K562 (cell line): ENCODE measurements at regions not wholly inside any gene's neighbourhood (a gene's known extent, or its start where the extent isn't known, plus 50 kb on each side); places are given as distances from the start of the nearest gene placed in this dataset.

ENCODE experiments used
- ATAC-seq: fragments of 200-7000 bp; cut with Tn5 transposase; 3 replicates; pipeline ENCODE4 v1.9.1; 2020; ENCODE audit warnings: moderate library complexity
- BruUV-seq: library from RNA; stranded (reverse); fragments of 400-500 nt; replicated peaks from 2 replicates; lab custom pipeline; 2021; lab: Mats Ljungman, UMichigan
- CTCF ChIA-PET: fragments of 300-600 bp; formaldehyde crosslinking; extraction: SDS; loops from one replicate; lab custom pipeline; 2021; ENCODE audit warnings: low intra/inter-chr PET ratio; lab: Yijun Ruan, JAX
- POLR2A ChIA-PET: fragments of 300-600, 350-650 bp; sonication (Branson Sonifier 250); formaldehyde crosslinking; extraction: SDS; loops from one replicate; lab custom pipeline; 2021; ENCODE audit warnings: antibody characterized with exemption, inconsistent platforms; lab: Yijun Ruan, JAX
- DNase-seq, 4 experiments: peaks; one replicate each; pipeline versions ENCODE4 v3.0.0 to v3.0.0-alpha.2; 2011 to 2018; ENCODE audit warnings: low spot score in 3 of 4, mixed read lengths in 3 of 4; ENCODE audit errors: extremely low read depth in 1 of 4
- FAIRE-seq: peaks from 2 replicates; lab custom pipeline; 2011; peaks lifted over from hg19 to GRCh38; lab: Jason Lieb, UNC
- H2AFZ ChIP-seq: 2 replicates; pipeline ENCODE4 v1.6.0; 2011; ENCODE audit warnings: low read depth, low read length, control low read depth, inconsistent platforms
- H3K27ac ChIP-seq: fragments of 200-600 bp; 3 replicates; pipeline ENCODE4 v1.8.0; 2011; ENCODE audit warnings: low read depth, mild to moderate bottlenecking, control low read depth, inconsistent platforms, low read length, moderate library complexity, mixed read lengths; ENCODE audit errors: extremely low read depth
- H3K27me3 ChIP-seq, 2 experiments: fragments of 300-600 bp in 1 of 2; 2 replicates in 1 of 2; 3 replicates in 1 of 2; pipeline versions ENCODE4 v1.6.0 to v1.8.0; 2011; ENCODE audit warnings: inconsistent platforms in 2 of 2, low read length in 2 of 2, mild to moderate bottlenecking in 1 of 2, mixed read lengths in 1 of 2, moderate library complexity in 1 of 2; ENCODE audit not compliant: control insufficient read depth in 2 of 2, insufficient read depth in 2 of 2
- H3K36me3 ChIP-seq: fragments of 300-600 bp; 3 replicates; pipeline ENCODE4 v1.8.0; 2011; ENCODE audit warnings: mild to moderate bottlenecking, low read length, inconsistent platforms; ENCODE audit not compliant: control insufficient read depth, insufficient read depth
- H3K4me1 ChIP-seq, 2 experiments: fragments of 200-600 bp in 1 of 2; replicated peaks in 1 of 2; 2 replicates in 1 of 2; 3 replicates in 1 of 2; pipeline versions ENCODE4 v1.5.1 to v1.8.0; 2011; ENCODE audit warnings: inconsistent platforms in 2 of 2, low read length in 2 of 2, mild to moderate bottlenecking in 1 of 2, mixed read lengths in 1 of 2, moderate library complexity in 1 of 2; ENCODE audit not compliant: control insufficient read depth in 2 of 2, insufficient read depth in 2 of 2
- H3K4me2 ChIP-seq: 2 replicates; pipeline ENCODE4 v1.6.1; 2011; ENCODE audit warnings: low read length, control low read depth, inconsistent platforms, mixed read lengths; ENCODE audit not compliant: insufficient read depth
- H3K4me3 ChIP-seq: fragments of 200-600 bp; sonication (generic), shearing (Covaris generic); 2 replicates; pipeline ENCODE4 v1.5.1; 2016; ENCODE audit warnings: control low read depth, inconsistent platforms
- H3K79me2 ChIP-seq: fragments of 200-600 bp; 3 replicates; pipeline ENCODE4 v1.8.0; 2011; ENCODE audit warnings: low read length, inconsistent platforms; ENCODE audit not compliant: control insufficient read depth, insufficient read depth
- H3K9ac ChIP-seq, 2 experiments: 2 replicates each; pipeline versions ENCODE4 v1.6.0 to v1.6.1; 2011; ENCODE audit warnings: low read depth in 2 of 2, low read length in 2 of 2, control low read depth in 1 of 2, inconsistent platforms in 1 of 2, mild to moderate bottlenecking in 1 of 2, mixed read lengths in 1 of 2; ENCODE audit not compliant: insufficient read depth in 1 of 2
- H3K9me1 ChIP-seq: one replicate; pipeline ENCODE4 v1.6.0; 2011; ENCODE audit warnings: inconsistent platforms, mild to moderate bottlenecking, low read length, moderate library complexity; ENCODE audit not compliant: control insufficient read depth, insufficient read depth
- H3K9me3 ChIP-seq: replicated peaks from 2 replicates; pipeline ENCODE4 v1.5.1; 2011; ENCODE audit warnings: low read depth, low read length, inconsistent platforms; ENCODE audit not compliant: control insufficient read depth, insufficient read depth
- H4K20me1 ChIP-seq: replicated peaks from 2 replicates; pipeline ENCODE4 v1.6.1; 2011; ENCODE audit warnings: low read length, inconsistent platforms, mixed read lengths; ENCODE audit not compliant: control insufficient read depth, insufficient read depth
- EP400 ChIP-seq: fragments of 450-650 bp; IDR thresholded peaks from 2 replicates; pipeline ENCODE4 v1.6.1; 2017; ENCODE audit warnings: antibody characterized with exemption, mild to moderate bottlenecking, moderate library complexity
- ETV6 ChIP-seq, 3 experiments: fragments of 150-350 bp in 1 of 3; sonication (generic) in 1 of 3; formaldehyde crosslinking in 1 of 3; IDR thresholded peaks; 2 replicates each; pipeline versions ENCODE4 v1.6.1 to v1.8.0; 2014 to 2022; ENCODE audit warnings: borderline replicate concordance in 2 of 3, low read depth in 2 of 3, antibody characterized with exemption in 1 of 3, low read length in 1 of 3, mild to moderate bottlenecking in 1 of 3, missing genetic modification reagents in 1 of 3
- MEIS2 ChIP-seq: fragments of 450-650 bp; IDR thresholded peaks from 2 replicates; pipeline ENCODE4 v1.6.1; 2014; ENCODE audit warnings: mild to moderate bottlenecking; ENCODE audit not compliant: partially characterized antibody
- PRPF4 ChIP-seq: fragments of 200-400 bp; formaldehyde crosslinking; IDR thresholded peaks from one replicate; pipeline ENCODE4 v1.6.1; 2017; ENCODE audit warnings: low read length, low read depth, mild to moderate bottlenecking; ENCODE audit not compliant: insufficient read depth, poor library complexity, severe bottlenecking
- RCOR1 ChIP-seq, 2 experiments: IDR thresholded peaks; 2 replicates each; pipeline ENCODE4 v1.6.1; 2012; ENCODE audit warnings: low read depth in 2 of 2, low read length in 2 of 2, borderline replicate concordance in 1 of 2, improper control_type of control experiment in 1 of 2
- SETDB1 ChIP-seq: IDR thresholded peaks from one replicate; pipeline ENCODE4 v1.6.1; 2012; ENCODE audit warnings: low read length, control low read depth, inconsistent platforms
- SMAD4 ChIP-seq: fragments of 250-450 bp; sonication (Bioruptor Pico); conservative IDR thresholded peaks from 2 replicates; pipeline ENCODE4 v1.8.0; 2021; ENCODE audit warnings: inconsistent platforms, mild to moderate bottlenecking, moderate library complexity
- TAL1 ChIP-seq: fragments of 450-650 bp; IDR thresholded peaks from 2 replicates; pipeline ENCODE4 v1.6.1; 2016; ENCODE audit warnings: mild to moderate bottlenecking
- ZNF239 ChIP-seq: fragments of 250-450 bp; sonication (Bioruptor Pico); IDR thresholded peaks from 2 replicates; pipeline ENCODE4 v1.4.0; 2020; ENCODE audit warnings: mild to moderate bottlenecking
- WGBS: fragments of 100-300 bp; shearing (Covaris generic); methylation state at CpG from one replicate; pipeline ENCODE4 v1.1.6; 2016; ENCODE audit warnings: low coverage, mixed read lengths; ENCODE audit not compliant: insufficient coverage; ENCODE audit errors: missing lambda C conversion rate; 5-methylcytosine and 5-hydroxymethylcytosine counted together
- in situ Hi-C: fragments of 300-500 bp; cut with MboI; formaldehyde crosslinking; loops from 4 replicates; pipeline ENCODE4 v1.15.0; 2018; ENCODE audit warnings: inconsistent platforms, mixed read lengths
- intact Hi-C: fragments of 100-400 bp; cut with micrococcal nuclease; formaldehyde crosslinking; loops from 2 replicates; pipeline ENCODE4 v1.14.2; 2022
- TF ChIP-seq, protein P1 (sequence below): fragments of 450-650 bp; formaldehyde crosslinking; IDR thresholded peaks from 2 replicates; pipeline ENCODE4 v1.4.0; 2020; ENCODE audit warnings: mild to moderate bottlenecking
- TF ChIP-seq, protein P2 (sequence below), 2 experiments: fragments of 450-650 bp in 1 of 2; sonication (generic) in 1 of 2; formaldehyde crosslinking in 1 of 2; IDR thresholded peaks; 2 replicates each; pipeline versions ENCODE4 v1.7.1 to v1.9.0; 2016 to 2022; ENCODE audit warnings: inconsistent platforms in 1 of 2, mild to moderate bottlenecking in 1 of 2, missing genetic modification reagents in 1 of 2

DNA sequence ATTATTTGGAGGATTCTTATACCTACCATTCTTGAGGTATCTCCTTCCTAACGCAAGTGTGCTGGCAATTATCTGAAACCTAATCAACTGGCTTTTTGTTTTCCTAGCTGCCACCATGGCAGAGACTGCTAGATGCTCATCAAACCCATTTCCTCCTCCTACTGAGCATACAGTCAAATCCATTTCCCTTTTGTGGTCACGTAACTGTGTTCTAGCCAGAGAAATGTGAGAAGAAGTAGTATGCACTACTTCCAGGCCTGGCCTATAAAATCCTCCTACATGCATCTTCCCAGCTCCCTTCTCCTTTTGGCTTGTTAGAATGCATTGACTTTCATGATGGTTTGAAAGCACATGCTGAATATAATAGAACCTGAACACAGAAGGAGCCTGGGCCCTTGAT is 494.1 kb upstream of the MEIS1 start (continued):
- TF ChIP-seq ETV6 (IDR thresholded peaks at IDR 0.05; ENCODE audit: borderline replicate concordance in 1 of 2, low read depth in 2 of 2, low read length in 1 of 2) (no peak), ETV6 (CRISPR knock-in tag; IDR thresholded peaks at IDR 0.05; ENCODE audit: borderline replicate concordance) (no peak), SMAD4 (CRISPR knock-in tag) (no peak), SETDB1 (no peak), RCOR1 (IDR thresholded peaks at IDR 0.05; ENCODE audit: borderline replicate concordance in 1 of 2, low read depth in 2 of 2, low read length in 2 of 2) (no peak), ZNF239 (CRISPR knock-in tag) (no peak)
- TF ChIP-seq, protein P1, sequence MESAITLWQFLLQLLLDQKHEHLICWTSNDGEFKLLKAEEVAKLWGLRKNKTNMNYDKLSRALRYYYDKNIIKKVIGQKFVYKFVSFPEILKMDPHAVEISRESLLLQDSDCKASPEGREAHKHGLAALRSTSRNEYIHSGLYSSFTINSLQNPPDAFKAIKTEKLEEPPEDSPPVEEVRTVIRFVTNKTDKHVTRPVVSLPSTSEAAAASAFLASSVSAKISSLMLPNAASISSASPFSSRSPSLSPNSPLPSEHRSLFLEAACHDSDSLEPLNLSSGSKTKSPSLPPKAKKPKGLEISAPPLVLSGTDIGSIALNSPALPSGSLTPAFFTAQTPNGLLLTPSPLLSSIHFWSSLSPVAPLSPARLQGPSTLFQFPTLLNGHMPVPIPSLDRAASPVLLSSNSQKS = no peak
- TF ChIP-seq, all 486 proteins: peak for 0

DNA sequence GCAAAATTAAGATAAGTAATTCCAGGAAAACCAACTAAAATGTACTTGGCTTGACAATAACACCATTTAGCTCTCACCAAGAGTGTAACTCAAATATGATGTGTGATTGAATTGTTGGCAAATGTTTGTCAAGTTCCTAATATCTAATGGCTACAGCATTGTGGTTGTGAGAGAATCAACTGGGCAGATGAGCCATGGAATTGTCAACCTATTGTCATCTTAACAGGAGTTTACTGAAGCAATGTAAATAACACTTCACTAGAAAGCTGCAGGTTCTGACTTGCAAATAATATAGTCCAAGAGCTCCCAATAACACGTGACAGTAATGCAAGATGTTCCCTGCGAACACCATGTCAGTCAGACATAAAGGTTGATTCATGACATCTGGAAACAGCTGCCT is 495.2 kb upstream of the MEIS1 start:
- no peak for ATAC-seq
- CTCF ChIA-PET = no interaction called here
- TF ChIP-seq EP400 = no peak
- TF ChIP-seq, protein P2, sequence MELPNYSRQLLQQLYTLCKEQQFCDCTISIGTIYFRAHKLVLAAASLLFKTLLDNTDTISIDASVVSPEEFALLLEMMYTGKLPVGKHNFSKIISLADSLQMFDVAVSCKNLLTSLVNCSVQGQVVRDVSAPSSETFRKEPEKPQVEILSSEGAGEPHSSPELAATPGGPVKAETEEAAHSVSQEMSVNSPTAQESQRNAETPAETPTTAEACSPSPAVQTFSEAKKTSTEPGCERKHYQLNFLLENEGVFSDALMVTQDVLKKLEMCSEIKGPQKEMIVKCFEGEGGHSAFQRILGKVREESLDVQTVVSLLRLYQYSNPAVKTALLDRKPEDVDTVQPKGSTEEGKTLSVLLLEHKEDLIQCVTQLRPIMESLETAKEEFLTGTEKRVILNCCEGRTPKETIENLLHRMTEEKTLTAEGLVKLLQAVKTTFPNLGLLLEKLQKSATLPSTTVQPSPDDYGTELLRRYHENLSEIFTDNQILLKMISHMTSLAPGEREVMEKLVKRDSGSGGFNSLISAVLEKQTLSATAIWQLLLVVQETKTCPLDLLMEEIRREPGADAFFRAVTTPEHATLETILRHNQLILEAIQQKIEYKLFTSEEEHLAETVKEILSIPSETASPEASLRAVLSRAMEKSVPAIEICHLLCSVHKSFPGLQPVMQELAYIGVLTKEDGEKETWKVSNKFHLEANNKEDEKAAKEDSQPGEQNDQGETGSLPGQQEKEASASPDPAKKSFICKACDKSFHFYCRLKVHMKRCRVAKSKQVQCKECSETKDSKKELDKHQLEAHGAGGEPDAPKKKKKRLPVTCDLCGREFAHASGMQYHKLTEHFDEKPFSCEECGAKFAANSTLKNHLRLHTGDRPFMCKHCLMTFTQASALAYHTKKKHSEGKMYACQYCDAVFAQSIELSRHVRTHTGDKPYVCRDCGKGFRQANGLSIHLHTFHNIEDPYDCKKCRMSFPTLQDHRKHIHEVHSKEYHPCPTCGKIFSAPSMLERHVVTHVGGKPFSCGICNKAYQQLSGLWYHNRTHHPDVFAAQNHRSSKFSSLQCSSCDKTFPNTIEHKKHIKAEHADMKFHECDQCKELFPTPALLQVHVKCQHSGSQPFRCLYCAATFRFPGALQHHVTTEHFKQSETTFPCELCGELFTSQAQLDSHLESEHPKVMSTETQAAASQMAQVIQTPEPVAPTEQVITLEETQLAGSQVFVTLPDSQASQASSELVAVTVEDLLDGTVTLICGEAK (IDR thresholded peaks at IDR 0.05) = no peak
- TF ChIP-seq, protein P2 (CRISPR knock-in tag; IDR thresholded peaks at IDR 0.05) = no peak
- no peak for TF ChIP-seq PRPF4
- TF ChIP-seq TAL1 = no peak
- no peak for TF ChIP-seq MEIS2

More for the DNA sequence above, 495.2 kb upstream of the MEIS1 start:
- Histone ChIP-seq H3K9ac (no peak overlapping the region), H3K27me3 (peaks cover 0 to 11% of the 10 kb centered on the region in 2 experiments; a peak in 1 of 5 replicates), H2AFZ (no peak overlapping the region), H3K9me1 (no peaks in the 10 kb centered on the region), H3K9me3 (no peaks in the 10 kb centered on the region), H3K79me2 (no peaks in the 10 kb centered on the region), H3K4me3 (no peak overlapping the region), H3K4me2 (no peak overlapping the region), H4K20me1 (no peaks in the 10 kb centered on the region), H3K4me1 (no peaks in the 10 kb centered on the region), H3K36me3 (no peaks in the 10 kb centered on the region), H3K27ac (no peak overlapping the region)
- DNase-seq (no peak), FAIRE-seq (no peak)
- 0% methylated on average over 2 of the region's 2 CpGs for WGBS
- POLR2A ChIA-PET = no interaction called here
- in situ Hi-C loops (no loop called here), intact Hi-C loops (no loop called here)
- no TSS peak for BruUV-seq
